Kidney epithelial cell (primary cell): ENCODE measurements at regions not wholly inside any gene's neighbourhood (a gene's known extent, or its start where the extent isn't known, plus 50 kb on each side); places are given as distances from the start of the nearest gene placed in this dataset.

Experiments used
- DNase-seq: peaks from one replicate; pipeline ENCODE4 v3.0.0-alpha.2; 2010; ENCODE audit warnings: low read depth
- H3K27me3 ChIP-seq: 2 replicates; pipeline ENCODE4 v1.6.0; 2011; ENCODE audit warnings: low read length; ENCODE audit not compliant: control insufficient read depth, insufficient read depth
- H3K36me3 ChIP-seq: 2 replicates; pipeline ENCODE4 v1.5.1; 2011; ENCODE audit warnings: low read length; ENCODE audit not compliant: control insufficient read depth, insufficient read depth
- H3K4me3 ChIP-seq: 2 replicates; pipeline ENCODE4 v1.5.1; 2011; ENCODE audit warnings: low read depth, mild to moderate bottlenecking, control low read depth, low read length
- TF ChIP-seq, protein P1 (sequence below): IDR thresholded peaks from 2 replicates; pipeline ENCODE4 v1.5.1; 2011; ENCODE audit warnings: mild to moderate bottlenecking, moderate library complexity, low read length, control low read depth, inconsistent platforms; ENCODE audit not compliant: insufficient read depth, poor library complexity, severe bottlenecking

GRCh38 chr3:111454551-111454950 lies 87.4 kb upstream of the CD96 start:
- DNase-seq, result no peak
- TF ChIP-seq, protein P1, sequence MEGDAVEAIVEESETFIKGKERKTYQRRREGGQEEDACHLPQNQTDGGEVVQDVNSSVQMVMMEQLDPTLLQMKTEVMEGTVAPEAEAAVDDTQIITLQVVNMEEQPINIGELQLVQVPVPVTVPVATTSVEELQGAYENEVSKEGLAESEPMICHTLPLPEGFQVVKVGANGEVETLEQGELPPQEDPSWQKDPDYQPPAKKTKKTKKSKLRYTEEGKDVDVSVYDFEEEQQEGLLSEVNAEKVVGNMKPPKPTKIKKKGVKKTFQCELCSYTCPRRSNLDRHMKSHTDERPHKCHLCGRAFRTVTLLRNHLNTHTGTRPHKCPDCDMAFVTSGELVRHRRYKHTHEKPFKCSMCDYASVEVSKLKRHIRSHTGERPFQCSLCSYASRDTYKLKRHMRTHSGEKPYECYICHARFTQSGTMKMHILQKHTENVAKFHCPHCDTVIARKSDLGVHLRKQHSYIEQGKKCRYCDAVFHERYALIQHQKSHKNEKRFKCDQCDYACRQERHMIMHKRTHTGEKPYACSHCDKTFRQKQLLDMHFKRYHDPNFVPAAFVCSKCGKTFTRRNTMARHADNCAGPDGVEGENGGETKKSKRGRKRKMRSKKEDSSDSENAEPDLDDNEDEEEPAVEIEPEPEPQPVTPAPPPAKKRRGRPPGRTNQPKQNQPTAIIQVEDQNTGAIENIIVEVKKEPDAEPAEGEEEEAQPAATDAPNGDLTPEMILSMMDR, result no peak
- no peak overlapping the region for H3K4me3 ChIP-seq
- H3K27me3 ChIP-seq, result no peaks in the 10 kb centered on the region
- H3K36me3 ChIP-seq, result no peaks in the 10 kb centered on the region

- no peak for DNase-seq
- Histone ChIP-seq H3K27me3 (no peaks in the 10 kb centered on the region), H3K4me3 (no peak overlapping the region), H3K36me3 (no peaks in the 10 kb centered on the region)
- TF ChIP-seq, protein P1, result no peak
These were observed 76.8 kb upstream of the CD96 start for GRCh38 chr3:111465081-111465670.

DNA sequence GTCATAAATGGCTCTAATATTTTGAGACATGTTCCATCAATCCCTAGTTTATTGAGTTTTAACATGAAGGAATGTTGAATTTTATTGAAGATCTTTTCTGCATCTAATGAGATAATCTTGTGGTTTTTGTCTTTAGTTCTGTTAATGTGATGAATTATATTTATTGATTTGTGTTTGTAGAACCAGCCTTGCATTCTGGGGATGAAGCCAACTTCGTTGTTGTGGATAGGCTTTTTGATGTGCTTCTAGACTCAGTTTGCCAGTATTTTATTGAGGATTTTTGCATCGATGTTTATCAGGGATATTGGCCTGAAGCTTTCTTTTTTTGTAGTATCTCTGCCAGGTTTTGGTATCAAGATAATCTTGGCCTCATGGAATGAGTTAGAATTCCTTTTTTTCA lies 72.0 kb upstream of the CD96 start:
- Histone ChIP-seq H3K36me3 (no peaks in the 10 kb centered on the region), H3K4me3 (no peak overlapping the region), H3K27me3 (no peaks in the 10 kb centered on the region)
- no peak for DNase-seq
- TF ChIP-seq, protein P1, result no peak

- Histone ChIP-seq H3K36me3 (no peaks in the 10 kb centered on the region), H3K4me3 (no peak overlapping the region), H3K27me3 (no peaks in the 10 kb centered on the region)
- TF ChIP-seq, protein P1, result no peak
- DNase-seq, result no peak
These were observed 70.2 kb upstream of the CD96 start for GRCh38 chr3:111471831-111472230.

DNA sequence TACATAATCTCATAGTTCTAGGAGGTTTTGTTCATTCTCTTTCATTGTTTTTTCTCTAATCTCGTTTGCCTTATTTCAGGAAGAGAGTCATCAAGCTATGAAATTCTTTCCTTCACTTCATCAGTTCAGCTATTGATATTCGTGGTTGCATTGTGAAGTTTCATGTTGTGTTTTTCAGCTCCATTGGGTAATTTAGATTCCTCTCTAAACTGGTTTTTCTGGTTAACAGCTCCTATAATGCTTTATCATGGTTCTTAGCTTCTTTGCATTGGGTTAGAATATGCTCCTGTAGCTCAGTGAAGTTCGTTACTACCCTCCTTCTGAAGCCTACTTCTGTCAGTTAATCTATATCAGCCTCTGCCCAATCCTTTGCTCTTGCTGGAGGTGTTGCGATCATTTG lies 69.4 kb upstream of the CD96 start:
- no peaks in the 10 kb centered on the region for H3K36me3 ChIP-seq
- H3K27me3 ChIP-seq, result no peaks in the 10 kb centered on the region
- no peak overlapping the region for H3K4me3 ChIP-seq
- no peak for DNase-seq
- TF ChIP-seq, protein P1, result no peak

DNA sequence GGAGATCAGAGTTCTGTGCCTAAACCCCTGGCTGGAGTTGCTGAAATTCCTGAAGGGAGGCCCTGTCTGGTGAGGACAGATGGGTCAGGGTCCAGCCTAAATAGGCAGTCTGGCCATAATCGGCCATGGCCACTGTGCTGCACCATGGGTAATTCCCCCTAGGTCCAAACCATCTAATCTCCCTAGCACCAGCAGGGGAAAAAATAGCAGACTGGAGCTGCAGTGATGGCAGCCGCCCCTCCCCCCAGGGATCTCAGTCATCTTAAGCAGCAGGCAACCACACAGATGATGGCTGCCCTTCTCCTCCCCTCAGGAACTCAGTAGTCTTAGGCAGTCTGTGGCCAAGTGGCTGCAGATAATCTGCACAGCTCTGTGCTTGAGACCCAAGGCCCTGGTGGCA lies 68.4 kb upstream of the CD96 start:
- DNase-seq, result no peak
- Histone ChIP-seq H3K36me3 (no peaks in the 10 kb centered on the region), H3K27me3 (no peaks in the 10 kb centered on the region), H3K4me3 (no peak overlapping the region)
- TF ChIP-seq, protein P1, result no peak
